Panc1 (cell line): ENCODE measurements at regions not wholly inside any gene's neighbourhood (a gene's known extent, or its start where the extent isn't known, plus 50 kb on each side); places are given as distances from the start of the nearest gene placed in this dataset.

Source experiments
- ATAC-seq: fragments of 200-7000 bp; cut with Tn5 transposase; 2 replicates; pipeline ENCODE4 v1.9.1; 2020; ENCODE audit warnings: mild to moderate bottlenecking, moderate library complexity
- BruUV-seq: library from RNA; stranded (reverse); fragments of 400-500 nt; replicated peaks from 2 replicates; lab custom pipeline; 2021; lab: Mats Ljungman, UMichigan
- CTCF ChIA-PET: fragments of 300-600 bp; sonication (Branson Sonifier 250); formaldehyde crosslinking; loops from one replicate; lab custom pipeline; 2022; ENCODE audit warnings: antibody characterized with exemption; lab: Charles Lee
- POLR2A ChIA-PET: fragments of 300-600 bp; sonication (Branson Sonifier 250); formaldehyde crosslinking; loops from one replicate; lab custom pipeline; 2022; ENCODE audit warnings: antibody characterized with exemption; lab: Charles Lee
- DNase-seq: peaks from one replicate; pipeline ENCODE4 v3.0.0-alpha.2; 2010; ENCODE audit warnings: low read depth, low spot score
- H3K27ac ChIP-seq: 2 replicates; pipeline ENCODE4 v1.5.1; 2011; ENCODE audit warnings: mild to moderate bottlenecking, low read length, inconsistent platforms
- H3K27me3 ChIP-seq: fragments of 200-500 bp; sonication (Bioruptor generic); 2 replicates; pipeline ENCODE4 v1.6.0; 2014; ENCODE audit warnings: low read length, inconsistent platforms; ENCODE audit not compliant: control insufficient read depth, insufficient read depth
- H3K36me3 ChIP-seq: fragments of 200-500 bp; sonication (Bioruptor generic); 2 replicates; pipeline ENCODE4 v1.5.1; 2014; ENCODE audit warnings: inconsistent platforms, mild to moderate bottlenecking, low read length, moderate library complexity; ENCODE audit not compliant: control insufficient read depth, insufficient read depth
- H3K4me1 ChIP-seq: 2 replicates; pipeline ENCODE4 v1.5.1; 2011; ENCODE audit warnings: inconsistent platforms, mild to moderate bottlenecking, low read length, moderate library complexity; ENCODE audit not compliant: control insufficient read depth, insufficient read depth
- H3K4me3 ChIP-seq, 2 experiments: 2 replicates each; pipeline ENCODE4 v1.5.1; 2011 to 2012; ENCODE audit warnings: low read depth in 2 of 2, low read length in 2 of 2, mild to moderate bottlenecking in 2 of 2, inconsistent platforms in 1 of 2, moderate library complexity in 1 of 2
- H3K9me3 ChIP-seq: fragments of 200-500 bp; sonication (Bioruptor generic); 2 replicates; pipeline ENCODE4 v1.5.1; 2014; ENCODE audit warnings: low read depth, mild to moderate bottlenecking, inconsistent platforms, low read length, moderate library complexity; ENCODE audit not compliant: control insufficient read depth, insufficient read depth
- CTCF ChIP-seq: fragments of 450-650 bp; IDR thresholded peaks from 2 replicates; pipeline ENCODE4 v1.5.1; 2017; ENCODE audit warnings: mild to moderate bottlenecking
- POLR2AphosphoS5 ChIP-seq: IDR thresholded peaks from 2 replicates; pipeline ENCODE4 v1.6.1; 2012; ENCODE audit warnings: mild to moderate bottlenecking, low read depth, low read length, moderate library complexity
- REST ChIP-seq, 2 experiments: IDR thresholded peaks; 2 replicates each; pipeline ENCODE4 v1.6.1; 2011 to 2012; ENCODE audit warnings: low read depth in 2 of 2, control low read depth in 1 of 2, low read length in 1 of 2, mild to moderate bottlenecking in 1 of 2, moderate library complexity in 1 of 2; ENCODE audit not compliant: insufficient read depth in 1 of 2
- SIN3A ChIP-seq: IDR thresholded peaks from 2 replicates; pipeline ENCODE4 v1.6.1; 2012; ENCODE audit warnings: low read depth, mild to moderate bottlenecking, low read length, moderate library complexity, borderline replicate concordance; ENCODE audit not compliant: insufficient read depth
- TCF7L2 ChIP-seq: IDR thresholded peaks from 2 replicates; pipeline ENCODE4 v1.6.1; 2011; ENCODE audit warnings: mild to moderate bottlenecking, low read depth, low read length, inconsistent platforms
- in situ Hi-C: cut with HindIII; loops from 2 replicates; pipeline ENCODE4 v1.10.0; 2016; ENCODE audit warnings: low sequenced_read_pairs, low pct_unique_long_range_greater_than_20kb
- intact Hi-C: fragments of 100-400 bp; cut with micrococcal nuclease; formaldehyde crosslinking; loops from one replicate; pipeline ENCODE4 v1.10.0; 2022; ENCODE audit not compliant: unreplicated experiment

GRCh38 chr6:170124150-170124549 is 166.7 kb downstream of the DLL1 start:
- in situ Hi-C loops (no loop called here), intact Hi-C loops (no loop called here)
- no peaks in the 10 kb centered on the region for H3K36me3 ChIP-seq
- no peaks in the 10 kb centered on the region for H3K4me1 ChIP-seq
- no peak overlapping the region for H3K27ac ChIP-seq
- BruUV-seq, result no TSS peak
- ATAC-seq (no peak), DNase-seq (no peak)
- TF ChIP-seq CTCF (no peak), SIN3A (no peak), POLR2AphosphoS5 (no peak), TCF7L2 (no peak), REST (IDR thresholded peaks at IDR 0.05; ENCODE audit: insufficient read depth in 1 of 2, low read depth in 2 of 2, low read length in 1 of 2) (no peak)
- peaks cover 28% of the 10 kb centered on the region for H3K9me3 ChIP-seq
- H3K27me3 ChIP-seq, result no peaks in the 10 kb centered on the region; the same call in 1 of the 2 replicates
- H3K4me3 ChIP-seq, result no peak overlapping the region
- POLR2A ChIA-PET, result no interaction called here
- CTCF ChIA-PET, result no interaction called here

- BruUV-seq, result no TSS peak
- H3K27me3 ChIP-seq, result no peaks in the 10 kb centered on the region; the same call in 1 of the 2 replicates
- no peak overlapping the region for H3K4me3 ChIP-seq
- peaks cover 28% of the 10 kb centered on the region for H3K9me3 ChIP-seq
- ChIA-PET POLR2A (no interaction called here), CTCF (no interaction called here)
- intact Hi-C loops (no loop called here), in situ Hi-C loops (no loop called here)
- ATAC-seq (no peak), DNase-seq (no peak)
- no peak overlapping the region for H3K27ac ChIP-seq
- TF ChIP-seq CTCF (no peak), POLR2AphosphoS5 (no peak), REST (IDR thresholded peaks at IDR 0.05; ENCODE audit: insufficient read depth in 1 of 2, low read depth in 2 of 2, low read length in 1 of 2) (no peak), TCF7L2 (no peak), SIN3A (no peak)
- H3K4me1 ChIP-seq, result no peaks in the 10 kb centered on the region
- H3K36me3 ChIP-seq, result no peaks in the 10 kb centered on the region
These were observed 168.2 kb downstream of the DLL1 start for GRCh38 chr6:170122651-170123050.
